LHCN-M2 (cell line): ENCODE measurements at regions not wholly inside any gene's neighbourhood (a gene's known extent, or its start where the extent isn't known, plus 50 kb on each side); places are given as distances from the start of the nearest gene placed in this dataset.
"Not testable (repeated sequence)": the region's sequence is repeated elsewhere in the genome, so short reads cannot be mapped to it uniquely, and the experiment has no call there.

Source experiments
- DNase-seq: peaks from one replicate; pipeline ENCODE4 v3.0.0-alpha.2; 2012; ENCODE audit warnings: low read depth

GRCh38 chr15:81939604-81940440 lies 106.0 kb downstream of the MEX3B start:
- DNase-seq = peak; percentile 51

GRCh38 chr15:81937189-81937588 lies 108.6 kb downstream of the MEX3B start:
- DNase-seq = no peak

DNA sequence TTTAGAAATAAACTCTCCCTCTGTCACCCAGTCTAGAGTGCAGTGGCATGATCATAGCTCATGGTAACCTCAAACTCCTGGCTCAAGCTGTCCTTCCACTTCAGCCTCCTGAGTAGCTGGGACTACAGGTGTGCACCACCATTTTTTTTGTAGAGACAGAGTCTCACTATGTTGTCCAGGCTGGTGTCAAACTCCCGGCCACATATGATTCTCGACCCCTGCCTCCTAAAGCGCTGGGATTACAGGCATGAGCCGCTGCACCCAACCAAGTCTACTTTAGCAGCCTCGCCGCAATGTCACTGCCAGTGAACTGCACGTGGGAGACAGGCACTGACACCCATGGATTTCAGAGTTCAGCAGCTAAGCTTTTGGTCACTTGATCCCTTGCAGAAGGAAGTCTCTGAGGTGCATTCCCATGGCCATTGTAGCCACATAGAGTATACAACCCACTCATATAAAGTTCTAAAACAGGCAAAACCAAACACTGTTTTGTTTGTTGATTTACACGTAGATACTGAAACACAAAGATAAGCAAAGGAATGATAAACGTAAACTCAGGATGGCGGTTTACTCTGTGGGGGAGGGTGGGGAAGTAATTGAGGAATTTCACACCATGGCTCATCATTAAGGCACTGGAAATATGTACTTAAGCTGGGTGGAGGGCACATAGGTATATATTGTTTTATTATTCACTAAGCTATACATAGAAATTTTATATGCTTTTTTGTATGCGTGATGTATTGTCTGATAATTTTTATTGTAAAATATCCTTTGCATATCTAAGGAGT lies 115.0 kb downstream of the MEX3B start:
- DNase-seq = no peak

DNA sequence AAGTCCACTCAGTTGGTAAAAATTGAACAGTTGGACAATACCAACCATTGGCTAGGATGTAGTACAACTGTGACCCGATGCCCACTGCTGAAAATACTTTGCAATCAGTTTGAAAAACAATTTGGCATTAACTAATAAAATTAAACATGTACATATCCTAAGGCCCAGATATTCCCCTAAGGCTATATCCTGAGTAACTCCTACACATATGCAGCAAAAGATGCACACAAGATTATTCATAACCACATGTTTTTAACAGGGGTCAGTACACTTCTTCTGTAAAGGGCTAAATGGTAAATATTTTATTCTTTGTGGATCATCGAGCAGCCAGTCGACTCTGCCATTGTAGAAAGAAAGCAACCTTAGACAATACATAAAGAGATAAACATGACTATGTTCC lies 116.3 kb downstream of the MEX3B start:
- DNase-seq = no peak

DNA sequence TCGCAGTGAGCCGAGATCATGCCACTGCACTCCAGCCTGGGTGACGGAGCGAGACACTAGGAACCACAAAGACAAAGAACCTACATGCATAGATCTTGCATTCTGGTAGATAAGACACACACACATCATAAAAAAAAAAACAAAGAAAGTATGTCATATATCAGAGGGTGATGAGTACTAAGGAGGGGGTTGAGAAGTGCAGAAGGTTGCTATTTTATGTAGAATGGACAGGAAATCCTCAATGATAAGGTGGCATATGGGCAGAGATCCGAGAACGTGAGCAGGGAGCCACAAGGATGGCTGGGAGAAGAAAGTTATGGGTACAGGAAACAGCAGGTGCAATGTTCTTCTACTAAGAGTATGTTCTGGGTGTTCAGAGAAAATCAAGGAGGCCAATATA lies 118.8 kb downstream of the MEX3B start:
- DNase-seq = no peak

DNA sequence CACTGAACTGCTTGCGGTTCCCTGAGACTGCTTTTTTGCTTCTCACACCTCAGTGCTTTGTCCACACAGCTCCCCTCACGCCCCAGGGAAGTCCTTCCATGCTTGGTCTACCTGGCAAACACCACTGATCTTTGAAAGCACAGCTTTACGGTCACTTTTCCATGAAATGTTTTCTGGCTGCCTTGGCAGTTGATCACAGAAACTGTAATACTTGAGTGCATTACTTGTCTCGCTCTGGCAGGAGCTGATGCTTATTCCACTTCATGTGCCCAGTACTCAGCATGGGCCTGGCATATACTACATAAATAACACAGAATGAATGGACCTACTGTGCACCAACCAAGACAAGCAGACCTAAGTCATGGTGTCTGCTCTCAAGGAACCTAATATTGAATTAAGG lies 121.1 kb downstream of the MEX3B start:
- no peak for DNase-seq

- DNase-seq = no peak
These were observed 122.1 kb downstream of the MEX3B start for GRCh38 chr15:81923561-81924350.

DNA sequence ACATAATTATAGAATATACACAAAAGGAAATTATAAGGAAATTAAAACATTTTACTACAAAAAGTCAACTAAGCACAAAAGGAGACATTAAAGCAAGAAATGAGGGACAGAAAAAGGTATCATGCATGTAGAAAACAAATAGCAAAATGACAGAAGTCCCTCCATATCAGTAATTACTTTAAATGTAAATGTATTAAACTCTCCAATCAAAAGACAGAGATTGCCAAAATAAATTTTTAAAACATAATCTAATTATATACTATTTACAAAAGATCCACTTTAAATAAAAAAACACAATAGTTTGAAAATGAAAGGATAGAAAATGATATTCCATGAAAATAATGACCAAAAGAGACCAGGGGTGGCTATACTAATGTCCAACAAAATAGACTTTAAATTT lies 123.7 kb downstream of the MEX3B start:
- no peak for DNase-seq

- DNase-seq = no peak
These were observed 124.7 kb downstream of the MEX3B start for GRCh38 chr15:81921163-81921562.

- not testable (repeated sequence) for DNase-seq
These were observed 127.1 kb downstream of the MEX3B start for GRCh38 chr15:81918767-81919166.

DNA sequence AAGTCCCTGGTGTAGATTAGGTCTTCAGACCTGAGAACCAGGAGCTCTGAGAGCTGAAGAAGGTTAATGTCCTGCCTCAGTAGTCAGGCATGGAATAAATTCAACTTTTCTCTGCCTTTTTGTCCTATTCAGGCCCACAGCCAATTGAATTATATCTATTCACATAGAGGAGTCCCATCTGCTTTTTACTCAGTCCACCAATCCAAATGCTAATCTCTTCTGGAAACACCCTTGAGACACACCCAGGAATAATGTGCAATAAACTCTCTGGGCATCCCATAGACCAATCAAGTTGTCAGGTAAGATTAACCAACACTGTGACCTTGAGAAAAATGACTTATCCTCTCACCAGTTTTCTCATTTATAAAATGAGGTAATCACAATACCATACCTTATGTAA lies 129.4 kb downstream of the MEX3B start:
- DNase-seq = no peak

GRCh38 chr15:81915990-81916389 lies 129.8 kb downstream of the MEX3B start:
- no peak for DNase-seq

- DNase-seq = peak; percentile 96
These were observed 131.0 kb downstream of the MEX3B start for GRCh38 chr15:81914734-81915256.

DNA sequence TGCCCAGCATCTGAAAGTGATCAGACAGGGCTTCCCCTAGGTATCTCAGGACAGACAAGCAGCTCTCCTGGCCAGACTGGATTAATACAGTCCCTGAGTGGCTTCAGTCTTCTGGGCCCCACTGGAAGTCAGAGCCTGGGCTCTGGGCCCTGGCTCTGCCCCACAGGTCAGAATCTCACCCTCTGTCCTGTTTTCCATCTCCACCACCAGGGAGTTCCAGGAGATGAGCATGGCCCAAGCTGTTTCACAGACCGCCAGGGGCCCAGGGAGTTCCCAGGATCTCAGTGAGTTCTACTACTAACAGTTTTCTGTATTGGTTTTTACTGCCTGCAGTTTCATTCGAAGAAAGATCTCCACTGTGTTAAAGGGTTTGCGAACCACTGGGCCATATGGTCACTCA lies 131.5 kb downstream of the MEX3B start:
- DNase-seq = no peak

GRCh38 chr15:81911022-81911971 lies 134.5 kb downstream of the MEX3B start:
- DNase-seq = no peak

DNA sequence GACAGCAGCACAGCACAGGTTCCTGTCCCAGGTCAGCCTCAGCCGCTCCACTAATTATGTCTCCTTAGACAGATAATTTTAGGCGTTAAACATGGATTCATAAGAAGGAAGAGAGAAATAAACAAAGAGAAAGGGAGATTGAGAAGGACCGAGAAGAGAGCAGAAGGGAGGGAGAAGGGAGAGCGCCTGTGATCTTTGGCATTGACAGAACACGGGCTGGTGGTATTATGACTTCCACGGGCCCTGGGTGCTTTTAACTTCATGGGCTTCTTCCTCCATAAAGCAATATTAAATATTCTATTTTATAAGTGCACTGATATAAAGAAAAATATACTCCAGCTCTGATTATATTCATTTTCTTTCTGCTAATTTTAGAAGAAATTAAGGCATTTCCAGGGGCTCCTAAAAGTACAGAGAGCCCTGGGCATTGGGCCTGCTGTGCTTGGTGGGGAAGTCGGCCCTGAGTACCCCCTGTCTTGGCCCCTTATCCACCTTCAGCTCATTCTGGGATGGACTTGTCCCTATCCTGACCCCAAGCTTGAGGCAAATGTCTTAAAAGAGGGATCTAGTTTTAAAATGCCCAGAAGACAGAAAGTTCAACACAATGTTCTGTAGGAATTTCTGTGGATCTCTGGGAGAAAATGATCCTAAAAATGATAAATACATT lies 135.3 kb downstream of the MEX3B start:
- DNase-seq = no peak

DNA sequence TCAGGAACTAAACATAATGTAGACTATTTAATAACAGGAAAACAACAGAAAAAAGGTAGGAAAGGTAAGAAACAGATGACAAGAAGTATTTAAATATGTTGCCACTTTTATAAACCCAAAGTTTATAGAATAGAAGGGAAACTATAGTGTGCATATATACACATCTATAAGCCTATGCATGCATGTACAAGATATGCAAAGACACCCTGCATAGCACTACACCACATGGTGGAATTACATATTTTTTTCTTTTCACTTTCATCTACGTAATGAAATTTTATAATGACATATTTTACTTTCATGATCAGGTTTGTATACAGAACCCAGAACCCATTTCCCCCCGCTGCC lies 136.8 kb downstream of the MEX3B start:
- no peak for DNase-seq

DNA sequence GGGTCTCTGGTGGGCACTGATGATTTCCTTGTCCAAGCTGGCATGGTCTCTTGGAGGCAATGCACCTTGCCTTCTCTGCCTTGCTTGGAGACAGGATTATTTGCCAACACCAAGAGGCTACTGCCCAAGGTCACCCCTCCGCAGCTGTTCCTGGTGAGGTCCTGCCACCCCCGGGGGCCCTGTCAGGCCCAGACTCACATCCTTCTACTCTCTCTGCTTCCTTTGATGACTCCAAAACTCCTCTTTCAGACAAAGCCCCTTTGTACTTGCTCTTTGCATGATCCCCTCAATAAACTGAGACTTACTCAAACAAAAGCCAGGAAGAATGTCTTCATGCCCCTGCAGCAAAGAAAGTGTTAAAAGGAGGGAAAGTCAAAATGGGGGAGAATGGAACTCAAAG lies 137.7 kb downstream of the MEX3B start:
- DNase-seq = no peak

- no peak for DNase-seq
These were observed 138.3 kb downstream of the MEX3B start for GRCh38 chr15:81907521-81907920.

GRCh38 chr15:81905889-81906288 lies 139.9 kb downstream of the MEX3B start:
- no peak for DNase-seq
